B cell (primary cell): ENCODE measurements at regions not wholly inside any gene's neighbourhood (a gene's known extent, or its start where the extent isn't known, plus 50 kb on each side); places are given as distances from the start of the nearest gene placed in this dataset.

Experiments used
- ATAC-seq: fragments of 200-7000 bp; cut with Tn5 transposase; one replicate; pipeline ENCODE4 v1.10.0; 2021; ENCODE audit warnings: low read depth, mild to moderate bottlenecking, moderate number of reproducible peaks, moderate library complexity
- CTCF ChIA-PET: fragments of 350-600 bp; sonication (Branson Sonifier 250); formaldehyde crosslinking; loops from one replicate; lab custom pipeline; 2021; ENCODE audit warnings: antibody characterized with exemption, inconsistent platforms; lab: Charles Lee
- POLR2A ChIA-PET: fragments of 350-600 bp; sonication (Branson Sonifier 250); formaldehyde crosslinking; loops from one replicate; lab custom pipeline; 2021; ENCODE audit warnings: antibody characterized with exemption; lab: Charles Lee
- DNase-seq: peaks from one replicate; pipeline ENCODE4 v3.0.0; 2013
- H2AFZ ChIP-seq: 2 replicates; pipeline ENCODE4 v1.6.1; 2012; ENCODE audit warnings: mild to moderate bottlenecking, low read depth, low read length; ENCODE audit not compliant: insufficient read depth, poor library complexity, severe bottlenecking
- H3K27ac ChIP-seq, 2 donors: 1 replicate in 1 of 2; 2 replicates in 1 of 2; pipeline ENCODE4 v1.5.1; 2012 to 2013; ENCODE audit warnings: low read length in 2 of 2, mild to moderate bottlenecking in 2 of 2, moderate library complexity in 1 of 2
- H3K27me3 ChIP-seq, 4 experiments: fragments of 200-600 bp in 1 of 4; sonication (generic) in 1 of 4; replicated peaks in 1 of 4; 1 replicate in 2 of 4; 2 replicates in 2 of 4; pipeline versions ENCODE4 v1.6.1 to v1.7.0; 2013 to 2016; ENCODE audit warnings: low read length in 3 of 4, mild to moderate bottlenecking in 2 of 4, mixed read lengths in 1 of 4, moderate library complexity in 1 of 4; ENCODE audit not compliant: insufficient read depth in 4 of 4, control insufficient read depth in 3 of 4; ENCODE audit errors: control extremely low read depth in 1 of 4
- H3K36me3 ChIP-seq, 2 experiments: replicated peaks in 1 of 2; 1 replicate in 1 of 2; 2 replicates in 1 of 2; pipeline versions ENCODE4 v1.6.1 to v1.7.1; 2013; ENCODE audit warnings: low read length in 1 of 2; ENCODE audit not compliant: insufficient read depth in 2 of 2, control insufficient read depth in 1 of 2; ENCODE audit errors: control extremely low read depth in 1 of 2, extremely low read depth in 1 of 2
- H3K4me1 ChIP-seq, 2 donors: fragments of 200-600 bp in 1 of 2; sonication (generic) in 1 of 2; 1 replicate in 1 of 2; 2 replicates in 1 of 2; pipeline versions ENCODE4 v1.5.1 to v1.6.1; 2013 to 2017; ENCODE audit warnings: low read length in 2 of 2; ENCODE audit not compliant: control insufficient read depth in 2 of 2, insufficient read depth in 2 of 2
- H3K4me2 ChIP-seq: replicated peaks from 2 replicates; pipeline ENCODE3; 2012; ENCODE audit warnings: mild to moderate bottlenecking, low read depth, low read length; ENCODE audit not compliant: poor library complexity, severe bottlenecking
- H3K4me3 ChIP-seq, 5 experiments: fragments of 200-600 bp in 1 of 5; sonication (generic) in 1 of 5; 1 replicate in 3 of 5; 2 replicates in 2 of 5; pipeline versions ENCODE4 v1.5.1 to v1.7.0; 2011 to 2016; ENCODE audit warnings: low read length in 4 of 5, mild to moderate bottlenecking in 4 of 5, low read depth in 2 of 5, control low read depth in 1 of 5, moderate library complexity in 1 of 5; ENCODE audit not compliant: insufficient read depth in 1 of 5; ENCODE audit errors: control extremely low read depth in 1 of 5, extremely low read depth in 1 of 5
- H3K79me2 ChIP-seq: fragments of 200-600 bp; sonication (generic); one replicate; pipeline ENCODE4 v1.6.0; 2016; ENCODE audit warnings: low read length; ENCODE audit not compliant: control insufficient read depth, insufficient read depth
- H3K9ac ChIP-seq: fragments of 200-600 bp; sonication (generic); 2 replicates; pipeline ENCODE4 v1.6.1; 2017; ENCODE audit warnings: mild to moderate bottlenecking, low read length, moderate library complexity
- H3K9me3 ChIP-seq, 3 donors: one replicate each; pipeline versions ENCODE4 v1.6.1 to v1.7.1; 2013; ENCODE audit warnings: low read length in 2 of 3; ENCODE audit not compliant: control insufficient read depth in 2 of 3, insufficient read depth in 1 of 3; ENCODE audit errors: control extremely low read depth in 1 of 3
- H4K20me1 ChIP-seq: 2 replicates; pipeline ENCODE4 v1.6.0; 2012; ENCODE audit warnings: mild to moderate bottlenecking, low read length; ENCODE audit not compliant: insufficient read depth, control insufficient read depth, poor library complexity, severe bottlenecking
- H3K27ac Mint-ChIP-seq: one replicate; pipeline ENCODE4 v1.8.0; 2021; ENCODE audit warnings: mixed read lengths
- H3K27me3 Mint-ChIP-seq: one replicate; pipeline ENCODE4 v1.8.0; 2021; ENCODE audit warnings: mixed read lengths
- H3K4me1 Mint-ChIP-seq: one replicate; pipeline ENCODE4 v1.8.0; 2021; ENCODE audit warnings: mixed read lengths
- H3K4me3 Mint-ChIP-seq: one replicate; pipeline ENCODE4 v1.8.0; 2021; ENCODE audit warnings: mixed read lengths
- H3K9me3 Mint-ChIP-seq: one replicate; pipeline ENCODE4 v1.8.0; 2022; ENCODE audit warnings: mixed read lengths; ENCODE audit not compliant: insufficient read depth
- CTCF ChIP-seq: fragments of 200-600 bp; IDR thresholded peaks from one replicate; pipeline ENCODE4 v1.8.0; 2022; ENCODE audit warnings: antibody characterized with exemption, mild to moderate bottlenecking
- EZH2 ChIP-seq: IDR thresholded peaks from 2 replicates; pipeline ENCODE4 v1.6.1; 2012; ENCODE audit warnings: borderline replicate concordance, low read depth, mild to moderate bottlenecking, moderate library complexity, low read length; ENCODE audit not compliant: insufficient read depth, poor library complexity, severe bottlenecking
- WGBS: methylation state at CpG from one replicate; pipeline ENCODE4 v1.1.5; 2013; ENCODE audit warnings: missing lambda C conversion rate; ENCODE audit not compliant: insufficient coverage; 5-methylcytosine and 5-hydroxymethylcytosine counted together
- intact Hi-C: fragments of 100-400 bp; cut with micrococcal nuclease; formaldehyde crosslinking; loops from one replicate; pipeline ENCODE4 v1.10.0; 2022

- peaks cover 0 to 11% (median 3%) of the 10 kb centered on the region in 4 experiments for H3K27me3 ChIP-seq
- H3K27ac Mint-ChIP-seq, result no peak overlapping the region
- intact Hi-C loops, result no loop called here
- H3K4me3 Mint-ChIP-seq, result no peak overlapping the region
- H3K4me1 ChIP-seq, result peaks cover 0 to 7% of the 10 kb centered on the region in 2 donors
- ChIA-PET POLR2A (no interaction called here), CTCF (no interaction called here)
- H4K20me1 ChIP-seq, result no peaks in the 10 kb centered on the region
- no peak overlapping the region for H3K4me3 ChIP-seq
- H3K79me2 ChIP-seq, result no peaks in the 10 kb centered on the region
- TF ChIP-seq EZH2, result no peak
- no peak for TF ChIP-seq CTCF
- ATAC-seq, result no peak
- no peaks in the 10 kb centered on the region for H3K9me3 Mint-ChIP-seq
- 59% methylated on average over 3 of the region's 5 CpGs for WGBS
- H3K9ac ChIP-seq, result no peak overlapping the region
- H3K36me3 ChIP-seq, result no peaks in the 10 kb centered on the region
- peaks cover 12% of the 10 kb centered on the region for H3K27me3 Mint-ChIP-seq
- no peak for DNase-seq
- peaks cover 18% of the 10 kb centered on the region for H3K4me1 Mint-ChIP-seq
- no peak overlapping the region for H3K4me2 ChIP-seq
- H2AFZ ChIP-seq, result no peak overlapping the region
- peaks cover 0 to 5% (median 0%) of the 10 kb centered on the region in 3 donors for H3K9me3 ChIP-seq
- H3K27ac ChIP-seq, result no peak overlapping the region
Observed at GRCh38 chr13:110993788-110994187, 78.9 kb upstream of the ANKRD10 start.

GRCh38 chr13:110991991-110992508, 77.2 kb upstream of the ANKRD10 start:
- TF ChIP-seq EZH2 (no peak), CTCF (no peak)
- DNase-seq, result no peak
- H3K4me1 Mint-ChIP-seq, result peaks cover 7% of the 10 kb centered on the region
- peaks cover 0 to 11% (median 3%) of the 10 kb centered on the region in 4 experiments for H3K27me3 ChIP-seq
- H3K27ac Mint-ChIP-seq, result no peak overlapping the region
- no peak overlapping the region for H3K4me3 ChIP-seq
- H3K36me3 ChIP-seq, result no peaks in the 10 kb centered on the region
- H3K4me1 ChIP-seq, result no peaks in the 10 kb centered on the region
- no peak overlapping the region for H3K27ac ChIP-seq
- no peak overlapping the region for H3K9ac ChIP-seq
- H2AFZ ChIP-seq, result no peak overlapping the region
- intact Hi-C loops, result no loop called here
- H3K9me3 ChIP-seq, result peaks cover 0 to 5% (median 0%) of the 10 kb centered on the region in 3 donors
- no peaks in the 10 kb centered on the region for H4K20me1 ChIP-seq
- no peak overlapping the region for H3K4me3 Mint-ChIP-seq
- POLR2A ChIA-PET, result no interaction called here
- H3K27me3 Mint-ChIP-seq, result peaks cover 19% of the 10 kb centered on the region
- H3K9me3 Mint-ChIP-seq, result no peaks in the 10 kb centered on the region
- H3K4me2 ChIP-seq, result no peak overlapping the region
- no peak for ATAC-seq
- CTCF ChIA-PET, result interaction anchor here (0.6 kb wide), 1 partner anchor 476 kb away, joined by 8 read pairs; no protein-coding TSS in a partner anchor
- 94% methylated on average over 21 of the region's 21 CpGs for WGBS
- H3K79me2 ChIP-seq, result no peaks in the 10 kb centered on the region
